ENCODE measurements at regions not wholly inside any gene's neighbourhood (a gene's known extent, or its start where the extent isn't known, plus 50 kb on each side); places are given as distances from the start of the nearest gene placed in this dataset.
"Not testable (repeated sequence)": the region's sequence is repeated elsewhere in the genome, so short reads cannot be mapped to it uniquely, and the experiment has no call there.

GRCh38 chr2:77725045-77725444, 202.9 kb upstream of the LRRTM4 start:
- no peak for DNase-seq

DNA sequence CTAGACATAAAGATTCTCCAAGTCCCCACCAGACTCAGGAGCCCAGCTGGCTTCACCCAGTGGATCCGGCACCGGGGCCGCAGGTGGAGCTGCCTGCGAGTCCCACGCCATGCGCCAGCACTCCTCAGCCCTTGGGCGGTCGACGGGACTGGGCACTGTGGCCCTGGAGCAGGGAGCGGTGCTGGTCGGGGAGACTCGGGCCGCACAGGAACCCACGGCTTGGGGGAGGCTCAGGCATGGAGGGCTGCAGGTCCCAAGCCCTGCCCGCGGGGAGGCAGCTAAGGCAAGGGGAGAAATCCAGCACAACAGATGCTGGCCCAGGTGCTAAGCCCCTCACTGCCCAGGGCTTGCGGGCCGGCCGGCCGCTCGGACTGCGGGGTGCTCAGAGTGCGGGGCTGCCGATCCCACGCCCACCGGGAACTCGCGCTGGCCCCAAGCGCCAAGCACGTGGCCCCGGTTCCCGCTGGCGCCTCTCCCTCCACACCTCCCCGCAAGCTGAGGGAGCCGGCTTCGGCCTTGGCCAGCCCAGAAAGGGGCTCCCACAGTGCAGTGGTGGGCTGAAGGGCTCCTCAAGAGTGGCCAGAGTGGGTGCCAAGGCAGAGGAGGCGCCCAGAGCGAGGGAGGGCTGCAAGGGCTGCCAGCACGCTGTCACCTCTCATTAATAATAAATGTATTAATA, 212.6 kb upstream of the LRRTM4 start:
- not testable (repeated sequence) for DNase-seq

DNA sequence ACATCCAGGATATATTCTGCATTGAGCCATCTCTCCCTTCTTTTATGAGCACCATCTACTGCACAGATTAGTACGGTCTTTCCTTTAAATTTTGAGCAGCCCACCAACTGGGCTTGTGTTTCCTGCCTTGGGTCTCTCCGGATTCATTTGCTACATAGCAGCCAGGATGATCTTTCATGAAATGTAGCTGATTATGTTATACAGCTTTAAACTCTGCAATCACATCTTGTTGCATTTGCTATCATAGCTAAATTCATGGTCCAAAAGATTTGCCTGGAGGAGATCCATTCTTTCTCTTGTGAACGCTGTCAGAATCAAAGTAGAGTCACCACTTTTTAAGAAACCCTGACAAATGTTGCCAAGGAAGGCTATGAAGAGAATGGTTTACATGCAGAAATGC, 215.1 kb upstream of the LRRTM4 start:
- no peak for DNase-seq

DNA sequence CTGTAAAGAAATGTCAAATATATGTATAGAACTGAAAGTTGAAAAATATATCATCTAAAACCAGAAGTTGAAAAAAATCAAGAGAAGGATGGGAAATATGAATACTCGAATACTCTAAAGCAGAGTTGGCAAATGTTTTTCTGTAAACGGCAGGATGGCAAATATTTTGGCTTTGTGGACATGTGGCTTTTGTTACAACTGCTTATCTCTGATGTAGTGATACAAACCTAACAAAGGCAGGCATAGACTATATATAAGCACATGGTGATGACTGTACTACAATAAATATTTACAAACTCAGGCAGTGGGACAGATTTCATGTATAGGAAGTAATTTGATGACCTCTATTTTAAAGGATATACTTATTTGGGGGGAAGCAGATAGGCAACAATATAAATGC, 224.6 kb upstream of the LRRTM4 start:
- DNase-seq = no peak

GRCh38 chr2:77753710-77754345, 231.7 kb upstream of the LRRTM4 start:
- DNase-seq = not testable (repeated sequence)

GRCh38 chr2:77767388-77768076, 245.4 kb upstream of the LRRTM4 start:
- no peak for DNase-seq

DNA sequence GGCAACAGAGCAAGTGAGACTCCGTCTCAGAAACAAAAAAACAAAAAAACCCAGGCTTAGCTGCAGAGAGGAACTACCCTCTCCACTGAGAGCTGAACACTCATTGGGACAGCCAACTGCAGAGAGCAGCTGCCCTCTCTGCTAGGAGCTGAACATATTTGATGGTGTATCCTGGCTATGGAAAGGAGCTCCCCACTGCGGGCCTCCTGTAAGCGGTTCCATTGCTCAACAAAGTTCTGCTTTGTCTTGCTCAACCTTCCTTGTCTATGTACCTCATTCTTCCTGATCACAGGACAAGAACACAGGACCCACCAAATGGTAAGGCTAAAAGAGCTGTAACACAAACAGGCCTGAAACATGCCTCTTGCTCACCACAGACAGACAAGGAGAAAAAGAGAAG, 246.3 kb upstream of the LRRTM4 start:
- no peak for DNase-seq

DNA sequence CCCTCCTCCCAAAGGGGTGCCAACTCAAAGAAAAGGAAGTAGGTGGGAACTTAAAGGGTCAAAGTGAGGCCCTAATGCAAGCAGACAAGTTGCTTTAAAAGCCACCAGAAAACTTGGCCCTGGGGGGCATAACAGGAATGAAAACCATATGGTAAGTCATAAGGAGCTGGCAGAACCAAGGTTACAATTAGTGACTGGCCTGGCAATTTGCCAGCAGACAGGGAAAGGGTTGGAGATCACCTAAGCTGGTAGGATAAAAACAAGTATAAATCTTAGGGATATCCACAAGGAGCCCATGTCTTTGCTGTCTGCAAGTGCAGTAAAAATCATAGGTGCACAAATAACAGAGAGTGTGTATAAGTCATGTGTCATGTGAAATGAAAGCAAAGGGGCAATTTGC, 256.7 kb upstream of the LRRTM4 start:
- no peak for DNase-seq

DNA sequence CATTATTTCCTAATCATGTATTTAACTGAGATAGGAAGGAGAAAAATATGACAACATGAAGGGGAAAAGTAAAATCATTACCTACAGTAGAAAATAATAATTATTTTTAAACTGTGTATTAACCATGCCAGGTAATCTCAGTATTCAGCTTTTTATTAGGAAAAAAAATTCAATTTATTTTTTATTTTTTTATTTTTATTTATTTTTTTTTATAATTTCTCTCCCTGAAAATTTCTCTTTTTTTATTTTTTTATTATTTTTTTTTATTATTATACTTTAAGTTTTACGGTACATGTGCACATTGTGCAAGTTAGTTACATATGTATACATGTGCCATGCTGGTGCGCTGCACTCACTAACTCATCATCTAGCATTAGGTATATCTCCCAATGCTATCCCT, 271.3 kb upstream of the LRRTM4 start:
- DNase-seq = not testable (repeated sequence)

DNA sequence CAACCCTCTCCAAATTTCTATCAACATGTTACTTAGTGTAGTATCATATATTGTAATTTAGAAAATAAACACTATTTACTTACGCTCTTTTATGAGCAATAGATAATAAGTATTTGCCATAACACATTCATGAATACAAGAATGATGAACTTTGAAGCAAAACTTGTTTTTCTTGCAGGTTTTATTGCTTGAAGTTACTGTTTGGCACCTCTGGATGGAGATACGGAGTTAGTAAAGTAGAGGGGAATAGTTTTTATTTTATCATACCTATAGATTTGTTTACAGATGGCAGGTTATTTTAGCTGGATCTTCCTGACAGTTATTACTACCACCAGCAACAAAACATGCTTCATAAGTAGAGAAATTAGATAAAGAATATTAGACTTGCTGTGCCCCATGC, 274.2 kb upstream of the LRRTM4 start:
- DNase-seq = no peak

- no peak for DNase-seq
Observed at GRCh38 chr2:77797088-77797487, 274.9 kb upstream of the LRRTM4 start.

DNA sequence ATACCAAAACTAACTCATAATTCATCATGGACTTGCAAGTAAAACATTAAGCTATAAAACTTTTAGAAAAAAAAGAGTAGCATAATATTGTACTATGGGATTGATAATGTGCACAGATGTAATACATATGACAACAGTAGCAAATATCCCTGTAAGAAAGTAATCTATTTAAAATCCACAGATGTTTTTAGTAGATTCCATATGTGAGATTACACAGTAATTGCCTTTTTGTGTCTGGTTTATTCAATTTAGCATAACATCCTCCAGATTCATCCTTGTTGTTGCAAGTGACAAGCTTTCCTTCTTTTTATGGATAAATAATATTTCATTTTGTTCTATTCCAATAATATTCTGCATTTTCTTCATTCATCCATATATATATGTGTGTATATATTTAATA, 278.2 kb upstream of the LRRTM4 start:
- no peak for DNase-seq

DNA sequence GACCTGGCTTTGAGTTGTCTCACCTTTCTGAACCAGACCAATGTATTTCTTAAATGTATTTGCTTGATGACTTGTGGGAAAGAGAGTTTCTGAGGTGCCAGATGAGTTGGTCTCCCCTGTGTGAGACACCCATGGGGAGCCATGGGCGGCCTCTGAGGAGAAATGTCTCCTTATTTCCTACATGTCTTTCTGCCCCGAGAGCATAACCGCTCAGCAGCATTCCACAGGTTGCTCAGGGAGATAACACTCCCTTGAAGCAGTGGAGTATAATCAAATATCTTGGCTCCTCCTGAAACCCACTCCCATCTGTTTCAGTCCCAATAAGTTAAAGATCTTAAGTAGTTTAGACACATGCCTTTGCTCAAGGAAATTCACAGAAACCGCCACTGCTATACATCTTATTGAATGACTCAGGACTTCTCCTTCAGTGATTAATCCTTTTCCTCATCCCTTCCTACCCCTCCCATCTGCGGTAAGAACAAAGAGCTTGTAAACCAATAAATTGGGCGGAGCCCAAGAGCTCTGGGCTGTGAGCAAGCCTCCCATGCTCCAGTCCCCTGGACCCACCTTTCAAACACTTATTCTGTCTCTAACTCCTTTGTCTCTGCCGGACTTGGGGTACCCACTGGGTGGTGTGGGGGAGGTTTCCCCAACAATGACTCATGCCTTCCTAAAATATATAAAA, 285.5 kb upstream of the LRRTM4 start:
- DNase-seq = no peak

GRCh38 chr2:77808599-77808998, 286.4 kb upstream of the LRRTM4 start:
- no peak for DNase-seq

DNA sequence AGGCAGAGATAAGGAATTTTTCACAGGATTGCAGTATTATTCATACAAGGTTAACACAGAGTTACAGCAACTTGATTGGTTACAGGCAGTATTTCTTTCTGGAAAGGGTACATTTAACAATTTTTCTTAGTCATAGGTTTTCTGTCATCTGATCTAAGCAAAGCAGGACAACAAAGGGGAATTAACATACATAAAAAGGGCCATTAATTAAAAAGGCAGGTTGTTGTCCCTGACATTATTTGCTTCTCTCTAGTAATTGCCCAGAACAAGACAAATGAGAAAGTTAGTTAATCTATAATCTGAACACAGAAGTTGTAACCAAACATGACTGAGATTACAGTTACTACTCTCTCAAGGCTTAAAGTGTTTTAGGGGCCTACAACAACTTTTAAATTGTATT, 291.4 kb upstream of the LRRTM4 start:
- DNase-seq = no peak

DNA sequence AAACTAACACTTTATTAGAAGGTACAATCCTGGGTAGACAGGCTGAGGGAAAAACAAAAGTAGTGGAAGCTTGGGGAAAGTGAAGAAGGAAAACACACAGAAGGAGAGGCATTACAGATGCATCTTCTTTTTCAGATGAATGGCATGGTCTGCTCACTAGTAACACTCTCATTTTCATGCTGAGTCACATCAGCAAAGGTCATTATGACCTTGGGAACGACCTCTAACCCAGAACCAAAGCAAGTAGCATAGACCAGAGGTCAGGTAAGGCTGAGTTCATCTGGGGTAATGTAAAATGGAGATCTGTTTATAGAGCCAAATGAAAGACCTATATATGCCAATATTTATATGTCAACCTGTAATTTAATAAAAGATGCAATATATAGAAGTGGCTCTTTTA, 294.4 kb upstream of the LRRTM4 start:
- DNase-seq = no peak

DNA sequence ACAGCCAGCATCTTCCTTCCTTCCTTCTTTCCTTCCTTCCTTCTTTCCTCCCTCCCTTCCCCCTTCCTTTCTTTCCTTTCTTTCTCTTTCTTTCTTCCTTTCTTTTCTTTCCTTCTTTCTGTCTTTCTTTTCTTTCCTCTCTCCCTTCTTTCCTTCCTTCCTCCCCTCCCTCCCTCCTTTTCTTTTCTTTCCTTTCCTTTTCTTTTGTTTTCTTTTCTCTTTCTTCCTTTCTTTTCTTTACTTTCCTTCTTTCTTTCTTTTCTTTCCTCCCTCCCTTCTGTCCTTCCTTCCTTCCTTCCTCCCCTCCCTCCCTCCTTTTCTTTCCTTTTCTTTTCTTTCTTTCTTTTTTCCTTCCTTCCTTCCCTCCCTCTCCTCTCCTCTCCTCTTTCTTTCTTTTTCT, 296.0 kb upstream of the LRRTM4 start:
- no peak for DNase-seq

- DNase-seq = no peak
Observed at GRCh38 chr2:77823028-77823427, 300.9 kb upstream of the LRRTM4 start.

DNA sequence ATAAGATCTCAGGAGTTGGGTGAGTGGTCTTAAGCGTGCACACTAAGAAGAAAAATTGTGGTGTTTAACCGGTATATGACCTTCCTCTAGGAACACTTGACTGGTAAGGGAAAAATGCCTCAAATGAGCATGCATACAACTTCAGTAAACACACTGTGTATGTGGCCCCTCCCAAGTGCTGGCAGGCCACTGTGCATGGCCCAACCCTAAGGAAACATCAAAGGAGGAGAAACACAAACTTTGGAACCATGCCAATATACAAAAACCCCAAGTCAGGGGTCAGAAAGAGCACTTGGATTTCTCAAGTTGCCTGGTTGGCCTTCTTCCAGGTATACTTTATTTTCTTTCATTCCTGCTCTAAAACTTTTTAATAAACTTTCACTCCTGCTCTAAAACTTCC, 308.9 kb upstream of the LRRTM4 start:
- DNase-seq = no peak

DNA sequence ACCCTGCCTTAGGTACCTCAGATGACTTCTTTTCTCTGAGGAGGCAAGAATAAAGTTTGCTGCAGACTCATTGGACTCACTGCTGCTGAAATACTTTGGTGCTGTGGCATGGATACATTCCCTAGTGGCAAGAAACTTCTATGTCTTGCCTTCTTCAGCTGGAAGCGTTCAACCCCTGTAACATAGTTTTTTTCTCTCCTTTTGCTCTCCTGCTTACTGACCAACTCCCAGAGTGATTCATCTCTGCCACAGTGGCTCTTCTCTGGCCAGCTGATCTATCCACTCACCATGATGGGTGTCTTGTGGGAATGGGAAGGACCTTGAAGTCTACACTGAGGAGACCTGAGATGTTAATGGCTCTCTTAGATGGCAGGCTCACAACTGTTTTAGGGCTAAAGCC, 309.3 kb upstream of the LRRTM4 start:
- no peak for DNase-seq

- DNase-seq = no peak
Observed at GRCh38 chr2:77831898-77832297, 309.7 kb upstream of the LRRTM4 start.

DNA sequence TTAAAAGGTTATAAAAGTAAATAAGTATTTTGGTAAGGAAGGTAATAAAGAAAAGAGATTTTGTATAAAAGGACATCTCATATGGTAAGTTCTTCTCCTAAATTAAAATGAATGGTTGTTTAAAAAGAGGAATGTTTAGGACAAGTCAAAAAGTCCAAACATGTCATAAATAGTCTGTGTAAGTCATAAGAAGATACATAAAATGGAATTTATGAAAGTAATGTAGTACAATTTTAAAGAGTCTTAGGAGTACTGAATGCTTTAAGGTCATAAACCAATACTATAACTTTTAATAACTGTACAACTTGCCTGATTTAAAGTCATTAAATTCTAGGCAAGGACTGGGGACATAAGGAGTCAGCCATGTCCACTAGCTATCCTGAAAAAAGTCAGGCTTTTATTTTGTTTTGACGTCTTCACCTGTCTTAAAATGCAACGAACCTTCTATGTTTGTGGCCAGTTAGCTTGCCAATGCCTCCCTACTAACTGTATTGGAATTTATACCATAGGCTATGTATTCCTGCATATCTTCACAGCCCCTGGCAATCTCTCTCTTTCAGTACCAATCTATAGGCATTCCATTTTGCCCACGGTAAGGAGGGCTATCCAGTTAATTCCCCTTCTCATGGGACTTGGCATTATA, 312.3 kb upstream of the LRRTM4 start:
- DNase-seq = no peak

DNA sequence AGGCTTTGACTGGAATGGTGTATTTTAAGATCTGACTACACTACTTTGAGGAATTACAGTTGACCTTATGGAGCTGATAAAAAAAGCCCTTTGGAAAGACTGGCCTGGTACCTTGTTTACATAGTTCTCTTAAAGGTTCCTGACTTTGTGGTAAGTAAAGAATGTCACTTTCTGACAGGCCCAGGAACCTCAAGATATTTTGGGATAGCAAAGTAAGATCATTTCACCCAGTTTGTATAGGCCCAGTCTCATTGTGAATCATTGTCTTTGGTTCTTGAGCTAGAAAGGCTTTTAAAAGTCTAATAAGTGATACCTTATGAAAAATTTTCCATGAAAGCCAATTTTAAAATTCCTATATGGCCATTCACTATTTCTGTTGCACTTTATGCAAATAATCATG, 316.3 kb upstream of the LRRTM4 start:
- DNase-seq = no peak
